ENCODE measurements at regions not wholly inside any gene's neighbourhood (a gene's known extent, or its start where the extent isn't known, plus 50 kb on each side); places are given as distances from the start of the nearest gene placed in this dataset.

- no peak for TF ChIP-seq CTCF (conservative IDR thresholded peaks at IDR 0.05)
- Histone ChIP-seq H3K4me3 (ENCODE audit: low read length) (no peak overlapping the region), H3K9me3 (ENCODE audit: control insufficient read depth, low read length) (no peaks in the 10 kb centered on the region), H3K4me1 (ENCODE audit: control insufficient read depth, insufficient read depth, low read length) (no peaks in the 10 kb centered on the region), H3K9ac (ENCODE audit: extremely low read depth, low read length, poor library complexity, severe bottlenecking) (no peak overlapping the region), H3K36me3 (ENCODE audit: control insufficient read depth, insufficient read depth, low read length) (no peaks in the 10 kb centered on the region), H3K27ac (ENCODE audit: low read depth, low read length) (no peak overlapping the region), H3K27me3 (ENCODE audit: control insufficient read depth, insufficient read depth, low read length, poor library complexity, severe bottlenecking) (no peaks in the 10 kb centered on the region)
- Mint-ChIP-seq H3K27me3 (ENCODE audit: insufficient read depth) (no peaks in the 10 kb centered on the region), H3K27ac (no peak overlapping the region), H3K4me3 (no peak overlapping the region), H3K36me3 (ENCODE audit: low read depth) (no peaks in the 10 kb centered on the region), H3K9me3 (no peaks in the 10 kb centered on the region), H3K4me1 (peaks cover 3% of the 10 kb centered on the region)
- DNase-seq, result no peak
- 92 to 100% methylated on average over 1 of the region's 1 CpG for WGBS, 2 experiments (ENCODE audit: insufficient coverage in 1 of 2, insufficient read length in 1 of 2)
Observed at GRCh38 chr9:71308454-71308853, 187.0 kb upstream of the TRPM3 start.

- Histone ChIP-seq H3K9ac (ENCODE audit: extremely low read depth, low read length, poor library complexity, severe bottlenecking) (no peak overlapping the region), H3K4me1 (ENCODE audit: control insufficient read depth, insufficient read depth, low read length) (no peaks in the 10 kb centered on the region), H3K27me3 (ENCODE audit: control insufficient read depth, insufficient read depth, low read length, poor library complexity, severe bottlenecking) (no peaks in the 10 kb centered on the region), H3K9me3 (ENCODE audit: control insufficient read depth, low read length) (no peaks in the 10 kb centered on the region), H3K4me3 (ENCODE audit: low read length) (no peak overlapping the region), H3K27ac (ENCODE audit: low read depth, low read length) (no peak overlapping the region), H3K36me3 (ENCODE audit: control insufficient read depth, insufficient read depth, low read length) (no peaks in the 10 kb centered on the region)
- DNase-seq, result no peak
- Mint-ChIP-seq H3K27me3 (ENCODE audit: insufficient read depth) (no peaks in the 10 kb centered on the region), H3K4me1 (peaks cover 3% of the 10 kb centered on the region), H3K27ac (no peak overlapping the region), H3K4me3 (no peak overlapping the region), H3K36me3 (ENCODE audit: low read depth) (no peaks in the 10 kb centered on the region), H3K9me3 (no peaks in the 10 kb centered on the region)
- 92 to 93% methylated on average over 3 of the region's 3 CpGs for WGBS, 2 experiments (ENCODE audit: insufficient coverage in 1 of 2, insufficient read length in 1 of 2)
- TF ChIP-seq CTCF (conservative IDR thresholded peaks at IDR 0.05), result no peak
Observed at GRCh38 chr9:71306134-71306533, 184.7 kb upstream of the TRPM3 start.

- Histone ChIP-seq H3K9ac (ENCODE audit: extremely low read depth, low read length, poor library complexity, severe bottlenecking) (no peak overlapping the region), H3K27ac (ENCODE audit: low read depth, low read length) (no peak overlapping the region), H3K4me1 (ENCODE audit: control insufficient read depth, insufficient read depth, low read length) (no peaks in the 10 kb centered on the region), H3K4me3 (ENCODE audit: low read length) (no peak overlapping the region), H3K36me3 (ENCODE audit: control insufficient read depth, insufficient read depth, low read length) (no peaks in the 10 kb centered on the region), H3K27me3 (ENCODE audit: control insufficient read depth, insufficient read depth, low read length, poor library complexity, severe bottlenecking) (no peaks in the 10 kb centered on the region), H3K9me3 (ENCODE audit: control insufficient read depth, low read length) (no peaks in the 10 kb centered on the region)
- Mint-ChIP-seq H3K4me3 (no peak overlapping the region), H3K4me1 (peaks cover 3% of the 10 kb centered on the region), H3K36me3 (ENCODE audit: low read depth) (no peaks in the 10 kb centered on the region), H3K9me3 (no peaks in the 10 kb centered on the region), H3K27me3 (ENCODE audit: insufficient read depth) (no peaks in the 10 kb centered on the region), H3K27ac (no peak overlapping the region)
- no peak for TF ChIP-seq CTCF (conservative IDR thresholded peaks at IDR 0.05)
- DNase-seq, result no peak
- 100% methylated on average over 1 of the region's 1 CpG for WGBS, 2 experiments (ENCODE audit: insufficient coverage in 1 of 2, insufficient read length in 1 of 2)
Observed at GRCh38 chr9:71303351-71303750, 181.9 kb upstream of the TRPM3 start.

Data from endodermal cell (in vitro differentiated cells).